OCI-M2 (cell line): ENCODE measurements at regions not wholly inside any gene's neighbourhood (a gene's known extent, or its start where the extent isn't known, plus 50 kb on each side); places are given as distances from the start of the nearest gene placed in this dataset.
"Not testable (repeated sequence)": the region's sequence is repeated elsewhere in the genome, so short reads cannot be mapped to it uniquely, and the experiment has no call there.

Experiments used
- DNase-seq: peaks from one replicate; lab custom pipeline; 2025; ENCODE audit not compliant: unreplicated experiment; lab: John Stamatoyannopoulos, UW

GRCh38 chr12:75944097-75944904 is 87.3 kb downstream of the PHLDA1 start:
- DNase-seq = no peak

GRCh38 chr12:75943730-75944096 is 87.9 kb downstream of the PHLDA1 start:
- no peak for DNase-seq

GRCh38 chr12:75941661-75942060 is 89.9 kb downstream of the PHLDA1 start:
- not testable (repeated sequence) for DNase-seq

- DNase-seq = no peak
These were observed 92.4 kb downstream of the PHLDA1 start for GRCh38 chr12:75939016-75939642.

GRCh38 chr12:75938189-75938588 is 93.4 kb downstream of the PHLDA1 start:
- no peak for DNase-seq

- no peak for DNase-seq
These were observed 94.1 kb downstream of the PHLDA1 start for GRCh38 chr12:75937486-75937885.

- no peak for DNase-seq
These were observed 94.8 kb downstream of the PHLDA1 start for GRCh38 chr12:75936515-75937440.

GRCh38 chr12:75935539-75936242 is 95.9 kb downstream of the PHLDA1 start:
- DNase-seq = no peak

GRCh38 chr12:75933101-75933500 is 98.5 kb downstream of the PHLDA1 start:
- no peak for DNase-seq

GRCh38 chr12:75932241-75932640 is 99.3 kb downstream of the PHLDA1 start:
- DNase-seq = no peak

GRCh38 chr12:75923964-75924666 is 107.5 kb downstream of the PHLDA1 start:
- DNase-seq = no peak

- DNase-seq = no peak
These were observed 108.5 kb downstream of the PHLDA1 start for GRCh38 chr12:75922944-75923642.

- DNase-seq = no peak
These were observed 109.8 kb downstream of the PHLDA1 start for GRCh38 chr12:75921622-75922289.

- DNase-seq = no peak
These were observed 113.9 kb downstream of the PHLDA1 start for GRCh38 chr12:75917715-75918114.

GRCh38 chr12:75917083-75917482 is 114.5 kb downstream of the PHLDA1 start:
- no peak for DNase-seq

- DNase-seq = no peak
These were observed 117.8 kb downstream of the PHLDA1 start for GRCh38 chr12:75913502-75914351.

- DNase-seq = no peak
These were observed 121.6 kb downstream of the PHLDA1 start for GRCh38 chr12:75909714-75910656.
